Tibial nerve (tissue), 4 donors: ENCODE measurements at regions not wholly inside any gene's neighbourhood (a gene's known extent, or its start where the extent isn't known, plus 50 kb on each side); places are given as distances from the start of the nearest gene placed in this dataset.

Source experiments
- DNase-seq, 2 donors: peaks; one replicate each; pipeline ENCODE4 v3.0.0-alpha.2; 2019; ENCODE audit warnings: low spot score in 2 of 2
- H3K27ac ChIP-seq, 4 donors: fragments of 200-600 bp; sonication (generic) in 3 of 4; one replicate each; pipeline ENCODE4 v1.5.1; 2017 to 2019; ENCODE audit warnings: mild to moderate bottlenecking in 1 of 4
- H3K27me3 ChIP-seq, 2 donors: fragments of 200-600 bp; sonication (generic) in 1 of 2; one replicate each; pipeline versions ENCODE4 v1.5.1 to v1.6.0; 2017 to 2019
- H3K36me3 ChIP-seq, 3 donors: fragments of 200-600 bp; sonication (generic); one replicate each; pipeline ENCODE4 v1.5.1; 2018 to 2019
- H3K4me1 ChIP-seq, 4 donors: fragments of 200-600 bp; sonication (generic) in 3 of 4; one replicate each; pipeline ENCODE4 v1.5.1; 2017 to 2019
- H3K4me3 ChIP-seq, 4 donors: fragments of 200-600 bp; sonication (generic) in 3 of 4; one replicate each; pipeline ENCODE4 v1.5.1; 2017 to 2019; ENCODE audit warnings: mild to moderate bottlenecking in 1 of 4, moderate library complexity in 1 of 4
- H3K9me3 ChIP-seq, 4 donors: fragments of 200-600 bp; sonication (generic) in 3 of 4; one replicate each; pipeline ENCODE4 v1.5.1; 2017 to 2019
- EP300 ChIP-seq, 2 donors: sonication (generic); formaldehyde crosslinking; IDR thresholded peaks; one replicate each; pipeline ENCODE4 v1.6.1; 2017; ENCODE audit warnings: antibody characterized with exemption in 2 of 2, mild to moderate bottlenecking in 1 of 2
- POLR2A ChIP-seq, 2 donors: fragments of 450-650 bp; IDR thresholded peaks; one replicate each; pipeline ENCODE4 v1.6.1; 2017; ENCODE audit warnings: antibody characterized with exemption in 2 of 2, mild to moderate bottlenecking in 2 of 2, moderate library complexity in 2 of 2
- WGBS, 2 donors: methylation state at CpG; one replicate each; pipeline ENCODE4 v1.1.5; 2018; 5-methylcytosine and 5-hydroxymethylcytosine counted together
- TF ChIP-seq, protein P1 (sequence below), 5 experiments: fragments of 200-600 bp in 3 of 5; fragments of 450-650 bp in 2 of 5; sonication (generic) in 3 of 5; IDR thresholded peaks; one replicate each; pipeline ENCODE4 v1.5.1; 2016 to 2019; ENCODE audit warnings: antibody characterized with exemption in 5 of 5, mild to moderate bottlenecking in 3 of 5, moderate library complexity in 2 of 5

DNA sequence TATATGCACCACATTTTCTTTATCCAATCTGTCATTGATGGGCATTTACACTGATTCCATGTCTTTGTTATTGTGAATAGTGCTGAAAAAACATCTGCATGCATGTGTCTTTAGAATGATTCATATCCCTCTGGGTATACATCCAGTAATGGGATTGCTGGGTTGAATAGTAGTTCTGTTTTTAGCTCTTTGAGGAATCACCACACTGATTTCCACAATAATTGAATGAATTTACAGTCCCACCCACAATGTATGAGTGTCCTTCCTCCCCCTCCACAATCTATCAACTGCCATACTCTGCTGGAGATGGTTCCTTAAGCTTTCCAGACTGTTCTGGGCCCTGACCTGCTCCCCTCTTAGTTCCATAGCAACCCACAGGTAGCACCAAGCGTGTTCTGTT lies 667.0 kb downstream of the LIG4 start:
- H3K4me1 ChIP-seq: no peaks in the 10 kb centered on the region
- no peak overlapping the region for H3K4me3 ChIP-seq
- DNase-seq: no peak
- TF ChIP-seq, protein P1, sequence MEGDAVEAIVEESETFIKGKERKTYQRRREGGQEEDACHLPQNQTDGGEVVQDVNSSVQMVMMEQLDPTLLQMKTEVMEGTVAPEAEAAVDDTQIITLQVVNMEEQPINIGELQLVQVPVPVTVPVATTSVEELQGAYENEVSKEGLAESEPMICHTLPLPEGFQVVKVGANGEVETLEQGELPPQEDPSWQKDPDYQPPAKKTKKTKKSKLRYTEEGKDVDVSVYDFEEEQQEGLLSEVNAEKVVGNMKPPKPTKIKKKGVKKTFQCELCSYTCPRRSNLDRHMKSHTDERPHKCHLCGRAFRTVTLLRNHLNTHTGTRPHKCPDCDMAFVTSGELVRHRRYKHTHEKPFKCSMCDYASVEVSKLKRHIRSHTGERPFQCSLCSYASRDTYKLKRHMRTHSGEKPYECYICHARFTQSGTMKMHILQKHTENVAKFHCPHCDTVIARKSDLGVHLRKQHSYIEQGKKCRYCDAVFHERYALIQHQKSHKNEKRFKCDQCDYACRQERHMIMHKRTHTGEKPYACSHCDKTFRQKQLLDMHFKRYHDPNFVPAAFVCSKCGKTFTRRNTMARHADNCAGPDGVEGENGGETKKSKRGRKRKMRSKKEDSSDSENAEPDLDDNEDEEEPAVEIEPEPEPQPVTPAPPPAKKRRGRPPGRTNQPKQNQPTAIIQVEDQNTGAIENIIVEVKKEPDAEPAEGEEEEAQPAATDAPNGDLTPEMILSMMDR (IDR thresholded peaks at IDR 0.05): no peak
- no peak for TF ChIP-seq EP300 (IDR thresholded peaks at IDR 0.05)
- no peak for TF ChIP-seq POLR2A (IDR thresholded peaks at IDR 0.05)
- H3K27ac ChIP-seq: no peak overlapping the region
- no peaks in the 10 kb centered on the region for H3K36me3 ChIP-seq
- H3K9me3 ChIP-seq: no peaks in the 10 kb centered on the region
- H3K27me3 ChIP-seq: no peaks in the 10 kb centered on the region
- 86 to 87% methylated on average over 1 of the region's 1 CpG for WGBS, 2 donors

DNA sequence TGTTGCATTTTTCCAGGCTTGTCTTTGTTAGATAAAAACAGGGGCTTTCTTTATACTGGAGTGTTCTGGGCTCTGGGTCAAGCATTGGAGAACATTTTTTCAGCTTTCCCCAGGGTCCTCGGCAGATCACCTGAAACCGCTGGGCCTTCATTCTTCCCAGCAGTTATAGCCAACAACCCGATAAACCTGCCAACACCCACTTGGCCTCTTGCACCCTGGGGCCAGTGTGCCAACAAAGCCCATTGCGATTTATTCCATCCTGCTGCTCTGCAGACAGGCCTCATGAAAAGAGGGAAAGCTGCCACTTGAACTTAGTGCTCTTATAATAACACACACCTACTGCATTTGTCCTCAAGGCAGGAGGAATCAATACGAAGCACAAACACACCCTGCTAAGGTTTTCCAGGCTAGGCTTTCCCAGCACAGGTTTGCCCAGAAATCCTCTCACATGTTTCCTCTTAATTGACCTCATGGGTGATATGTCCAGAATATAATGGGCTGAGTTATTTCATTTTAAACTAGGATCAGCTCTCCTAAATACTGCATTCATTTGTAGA lies 669.3 kb downstream of the LIG4 start:
- Histone ChIP-seq H3K9me3 (no peaks in the 10 kb centered on the region), H3K27me3 (no peaks in the 10 kb centered on the region), H3K36me3 (no peaks in the 10 kb centered on the region), H3K4me3 (no peak overlapping the region), H3K4me1 (no peaks in the 10 kb centered on the region), H3K27ac (no peak overlapping the region)
- DNase-seq: no peak
- 47 to 60% methylated on average over 5 of the region's 5 CpGs for WGBS, 2 donors
- TF ChIP-seq, protein P1 (IDR thresholded peaks at IDR 0.05): no peak
- TF ChIP-seq POLR2A (IDR thresholded peaks at IDR 0.05): no peak
- TF ChIP-seq EP300 (IDR thresholded peaks at IDR 0.05): no peak

DNA sequence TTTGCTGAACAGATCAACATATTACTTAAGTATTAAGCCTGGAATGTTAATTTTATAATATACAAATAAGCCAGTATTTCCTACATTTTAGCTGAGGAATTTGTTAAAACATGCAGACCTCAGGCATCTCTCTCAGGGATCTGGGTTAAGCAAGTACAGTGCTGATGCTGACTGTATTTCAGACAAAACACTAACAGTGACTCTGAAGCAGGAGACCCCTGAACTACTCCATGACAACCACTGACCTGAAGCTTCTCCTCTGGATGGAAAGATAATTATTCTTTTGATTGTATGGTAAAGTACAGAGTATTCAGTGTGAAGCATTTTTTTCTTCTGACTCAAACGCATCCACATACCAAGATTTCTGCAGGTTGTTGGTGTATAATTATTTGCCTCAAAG lies 680.8 kb downstream of the LIG4 start:
- H3K27ac ChIP-seq: no peak overlapping the region
- whole genome bisulfite sequencing, 2 donors: 38 to 42% methylated on average over 1 of the region's 1 CpG
- DNase-seq: no peak
- no peaks in the 10 kb centered on the region for H3K27me3 ChIP-seq
- no peak for TF ChIP-seq POLR2A (IDR thresholded peaks at IDR 0.05)
- TF ChIP-seq, protein P1 (IDR thresholded peaks at IDR 0.05): no peak
- TF ChIP-seq EP300 (IDR thresholded peaks at IDR 0.05): no peak
- peaks cover 0 to 6% (median 0%) of the 10 kb centered on the region in 4 donors for H3K9me3 ChIP-seq
- H3K4me1 ChIP-seq: no peaks in the 10 kb centered on the region
- no peaks in the 10 kb centered on the region for H3K36me3 ChIP-seq
- H3K4me3 ChIP-seq: no peak overlapping the region

DNA sequence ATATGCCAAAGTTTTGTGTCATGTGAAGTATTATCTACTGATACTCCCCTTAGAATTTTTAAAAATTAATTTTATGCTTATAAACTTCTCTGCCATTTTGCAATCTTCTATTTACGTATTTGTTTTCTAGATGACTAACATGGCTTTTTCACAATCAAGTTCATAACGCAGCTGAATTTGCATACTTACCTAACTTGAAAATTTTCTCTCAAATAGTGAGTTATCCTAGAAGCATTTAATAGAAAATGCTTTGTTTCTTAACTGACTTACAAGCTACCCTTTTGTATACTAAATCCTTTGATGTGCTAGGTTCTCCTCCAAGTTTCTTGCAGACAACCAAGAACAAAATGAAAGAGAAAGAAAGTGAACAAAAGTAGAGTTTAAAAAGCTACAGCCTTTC lies 683.5 kb downstream of the LIG4 start:
- Histone ChIP-seq H3K27ac (no peak overlapping the region), H3K4me1 (no peaks in the 10 kb centered on the region), H3K9me3 (peaks cover 0 to 6% (median 0%) of the 10 kb centered on the region in 4 donors), H3K4me3 (no peak overlapping the region), H3K27me3 (no peaks in the 10 kb centered on the region), H3K36me3 (no peaks in the 10 kb centered on the region)
- no peak for DNase-seq
- no peak for TF ChIP-seq EP300 (IDR thresholded peaks at IDR 0.05)
- TF ChIP-seq, protein P1 (IDR thresholded peaks at IDR 0.05): no peak
- TF ChIP-seq POLR2A (IDR thresholded peaks at IDR 0.05): no peak
- 86 to 87% methylated on average over 2 of the region's 2 CpGs for WGBS, 2 donors

DNA sequence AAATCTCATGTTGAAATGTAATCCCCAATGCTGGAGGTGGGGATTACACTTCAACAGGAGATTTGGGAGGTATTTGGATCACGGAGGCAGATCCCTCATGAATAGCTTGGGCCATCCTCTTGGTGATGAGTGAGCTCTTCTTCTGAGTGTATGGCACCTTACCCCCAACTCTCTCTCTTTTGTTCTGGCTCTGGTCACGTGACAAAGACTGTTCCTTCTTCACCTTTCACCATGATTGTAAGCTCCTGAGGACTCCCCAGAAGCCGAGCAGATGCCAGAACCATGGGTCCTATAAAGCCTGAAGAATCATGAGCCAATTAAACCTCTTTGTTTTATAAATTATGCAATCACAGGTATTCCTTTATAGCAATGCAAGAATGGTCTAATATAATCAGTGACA lies 684.2 kb downstream of the LIG4 start:
- WGBS, 2 donors: 79 to 86% methylated on average over 3 of the region's 3 CpGs
- H3K36me3 ChIP-seq: no peaks in the 10 kb centered on the region
- no peak overlapping the region for H3K27ac ChIP-seq
- H3K4me3 ChIP-seq: no peak overlapping the region
- DNase-seq: no peak
- TF ChIP-seq, protein P1 (IDR thresholded peaks at IDR 0.05): no peak
- TF ChIP-seq POLR2A (IDR thresholded peaks at IDR 0.05): no peak
- no peak for TF ChIP-seq EP300 (IDR thresholded peaks at IDR 0.05)
- peaks cover 0 to 6% (median 0%) of the 10 kb centered on the region in 4 donors for H3K9me3 ChIP-seq
- no peaks in the 10 kb centered on the region for H3K27me3 ChIP-seq
- H3K4me1 ChIP-seq: no peaks in the 10 kb centered on the region
